AG09309 (cell line): ENCODE measurements at regions not wholly inside any gene's neighbourhood (a gene's known extent, or its start where the extent isn't known, plus 50 kb on each side); places are given as distances from the start of the nearest gene placed in this dataset.

Source experiments
- DNase-seq: peaks from one replicate; pipeline ENCODE4 v3.0.0-alpha.2; 2010; ENCODE audit warnings: low read depth
- H3K4me3 ChIP-seq: 2 replicates; pipeline ENCODE4 v1.5.1; 2011; ENCODE audit warnings: mild to moderate bottlenecking, low read depth, low read length, moderate library complexity; ENCODE audit not compliant: control insufficient read depth
- TF ChIP-seq, protein P1 (sequence below): IDR thresholded peaks from 2 replicates; pipeline ENCODE4 v1.5.1; 2011; ENCODE audit warnings: mild to moderate bottlenecking, low read depth, low read length, inconsistent platforms; ENCODE audit not compliant: insufficient read depth, control insufficient read depth; ENCODE audit errors: missing control alignments

DNA sequence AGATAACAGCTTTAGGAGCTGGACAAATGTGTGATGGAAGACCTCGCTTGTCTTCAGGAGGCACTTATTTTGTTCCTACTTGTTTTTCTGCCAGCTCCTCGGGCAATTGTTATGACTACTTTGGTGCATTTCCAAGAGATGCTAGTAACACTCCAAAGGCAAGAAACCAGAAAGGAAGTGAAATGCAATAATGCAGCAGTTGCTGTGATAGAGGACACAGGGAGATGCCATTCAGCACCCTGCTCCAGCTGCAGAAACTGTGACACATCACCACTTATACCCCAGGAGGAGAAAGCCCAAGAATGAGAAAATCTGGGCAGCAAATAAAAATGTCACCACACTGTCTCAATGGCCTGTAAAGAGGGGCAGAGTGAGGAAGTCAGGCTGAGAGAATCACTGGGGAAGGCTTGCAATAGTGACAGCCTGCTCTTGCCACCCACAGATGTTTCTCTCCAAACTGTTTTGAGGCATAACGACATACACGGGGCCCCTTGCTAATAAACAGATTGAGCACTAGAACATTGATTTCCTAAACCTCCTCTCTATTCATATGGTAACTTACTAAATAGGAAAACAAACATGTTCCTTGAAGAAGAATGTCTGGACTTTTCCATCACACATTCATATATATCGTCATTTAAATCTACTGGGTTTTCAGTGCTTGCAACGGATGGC lies 195.5 kb upstream of the PRNP start:
- DNase-seq = no peak
- TF ChIP-seq, protein P1, sequence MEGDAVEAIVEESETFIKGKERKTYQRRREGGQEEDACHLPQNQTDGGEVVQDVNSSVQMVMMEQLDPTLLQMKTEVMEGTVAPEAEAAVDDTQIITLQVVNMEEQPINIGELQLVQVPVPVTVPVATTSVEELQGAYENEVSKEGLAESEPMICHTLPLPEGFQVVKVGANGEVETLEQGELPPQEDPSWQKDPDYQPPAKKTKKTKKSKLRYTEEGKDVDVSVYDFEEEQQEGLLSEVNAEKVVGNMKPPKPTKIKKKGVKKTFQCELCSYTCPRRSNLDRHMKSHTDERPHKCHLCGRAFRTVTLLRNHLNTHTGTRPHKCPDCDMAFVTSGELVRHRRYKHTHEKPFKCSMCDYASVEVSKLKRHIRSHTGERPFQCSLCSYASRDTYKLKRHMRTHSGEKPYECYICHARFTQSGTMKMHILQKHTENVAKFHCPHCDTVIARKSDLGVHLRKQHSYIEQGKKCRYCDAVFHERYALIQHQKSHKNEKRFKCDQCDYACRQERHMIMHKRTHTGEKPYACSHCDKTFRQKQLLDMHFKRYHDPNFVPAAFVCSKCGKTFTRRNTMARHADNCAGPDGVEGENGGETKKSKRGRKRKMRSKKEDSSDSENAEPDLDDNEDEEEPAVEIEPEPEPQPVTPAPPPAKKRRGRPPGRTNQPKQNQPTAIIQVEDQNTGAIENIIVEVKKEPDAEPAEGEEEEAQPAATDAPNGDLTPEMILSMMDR = no peak
- no peak overlapping the region for H3K4me3 ChIP-seq

DNA sequence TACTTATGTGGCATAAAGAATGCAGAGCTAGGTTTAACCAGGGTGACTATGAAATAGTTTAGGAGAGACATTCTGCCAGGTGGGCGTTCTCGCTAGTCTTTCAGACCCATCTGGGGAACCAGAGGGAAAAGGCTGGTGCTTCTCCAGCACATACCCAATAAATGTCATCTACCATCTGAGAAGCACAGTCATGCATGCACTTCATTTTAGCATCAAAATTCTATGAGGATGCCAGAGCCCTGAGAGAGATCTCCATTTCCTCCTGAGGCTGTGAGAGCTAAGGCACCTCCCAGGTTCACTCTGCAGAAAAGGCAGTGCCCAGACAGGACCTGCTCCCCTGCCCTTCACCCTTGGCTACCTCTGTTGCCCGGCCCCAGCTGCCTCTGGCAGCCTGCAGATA lies 196.2 kb upstream of the PRNP start:
- DNase-seq = no peak
- TF ChIP-seq, protein P1 = no peak
- H3K4me3 ChIP-seq = no peak overlapping the region

DNA sequence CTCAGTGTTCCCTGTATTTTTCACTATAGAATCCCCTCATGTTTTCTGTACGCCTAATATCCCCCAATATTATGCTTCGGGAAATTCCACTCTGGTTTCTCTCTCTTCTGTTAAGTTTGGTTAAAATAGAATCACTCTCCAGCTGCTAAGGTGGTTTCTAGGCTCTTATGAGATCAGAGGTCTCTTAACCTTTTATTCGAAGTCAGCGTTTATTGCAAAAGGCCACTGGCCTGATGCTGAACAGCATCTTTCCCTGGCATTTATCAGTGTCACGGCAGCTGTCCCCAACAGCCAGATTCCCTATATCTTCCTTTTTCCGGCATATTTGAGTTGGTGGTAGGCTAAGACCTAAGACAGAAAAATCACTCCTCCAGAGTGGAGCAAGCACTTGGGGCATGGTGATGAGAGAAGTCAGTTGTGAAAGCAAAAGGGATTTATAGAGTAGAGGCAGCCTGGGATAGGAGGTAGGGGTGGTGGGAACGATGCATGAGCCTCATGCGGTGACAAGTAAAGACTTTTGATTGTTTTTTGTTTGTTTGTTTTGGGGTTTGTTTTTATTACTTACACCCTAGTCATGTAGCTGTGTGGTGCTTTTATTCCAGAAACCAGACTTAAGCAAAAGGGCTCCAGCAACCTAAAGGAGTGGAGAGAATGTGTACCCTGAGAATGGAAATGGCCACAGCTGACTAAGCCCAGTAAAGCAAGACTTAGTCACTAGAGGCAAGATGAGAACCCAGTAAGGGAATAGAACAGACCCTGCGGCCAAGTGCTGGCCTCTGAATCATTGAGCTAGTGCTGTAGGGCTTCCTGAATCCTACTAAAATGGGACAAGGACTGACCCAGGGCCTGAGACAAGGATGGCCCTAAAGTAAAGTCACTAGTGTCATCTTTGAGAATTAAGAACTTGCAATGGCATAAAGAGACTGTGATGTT lies 197.6 kb upstream of the PRNP start:
- DNase-seq = peak; percentile 63
- TF ChIP-seq, protein P1 = no peak
- no peak overlapping the region for H3K4me3 ChIP-seq

DNA sequence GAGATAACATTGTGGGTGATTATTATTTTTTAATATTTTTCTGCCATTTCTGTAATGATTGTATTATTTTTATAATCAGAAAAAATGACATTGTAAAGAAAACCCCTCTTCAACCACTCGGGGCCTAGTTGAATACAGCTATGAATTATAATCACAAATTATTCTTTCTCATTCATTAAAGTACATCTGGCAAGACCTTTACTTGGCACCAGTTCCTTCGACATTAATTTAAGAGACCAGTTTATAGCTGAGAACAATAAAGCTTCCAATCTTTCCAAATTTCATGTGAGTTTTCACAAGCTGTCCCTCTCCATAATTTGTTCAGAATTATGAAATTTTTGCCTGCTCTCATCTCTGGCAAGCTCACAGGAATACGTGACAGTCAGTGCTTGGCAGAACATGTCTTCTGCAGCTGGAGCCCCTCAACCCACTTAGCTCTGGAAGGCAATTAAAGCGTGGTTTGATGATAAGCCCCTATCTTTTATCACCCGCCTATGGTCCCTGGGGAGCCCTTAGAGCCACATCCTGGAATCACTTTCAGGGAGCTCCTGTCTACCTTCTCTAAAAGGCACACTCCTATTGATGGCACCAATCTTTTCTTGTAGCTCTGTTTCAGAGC lies 201.8 kb upstream of the PRNP start:
- no peak overlapping the region for H3K4me3 ChIP-seq
- DNase-seq = no peak
- TF ChIP-seq, protein P1 = no peak

DNA sequence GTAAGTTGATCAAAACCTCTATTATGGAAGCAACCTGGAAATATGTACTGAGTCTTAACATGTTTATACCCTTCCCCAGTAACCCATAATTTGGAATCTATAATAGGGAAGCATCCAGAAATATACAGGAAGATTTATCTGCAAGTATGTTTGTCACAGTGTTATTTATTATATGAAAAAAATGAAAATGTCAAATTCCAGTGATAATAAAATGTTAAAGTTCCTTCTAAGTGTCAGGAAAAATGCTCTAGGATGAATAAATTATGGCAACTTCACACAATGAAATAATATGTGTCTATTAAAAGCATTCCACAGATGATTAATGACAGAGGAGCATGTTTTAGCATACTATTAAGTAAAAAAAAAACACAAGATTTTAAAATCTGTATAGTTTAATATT lies 202.3 kb upstream of the PRNP start:
- TF ChIP-seq, protein P1 = no peak
- DNase-seq = no peak
- H3K4me3 ChIP-seq = no peak overlapping the region

DNA sequence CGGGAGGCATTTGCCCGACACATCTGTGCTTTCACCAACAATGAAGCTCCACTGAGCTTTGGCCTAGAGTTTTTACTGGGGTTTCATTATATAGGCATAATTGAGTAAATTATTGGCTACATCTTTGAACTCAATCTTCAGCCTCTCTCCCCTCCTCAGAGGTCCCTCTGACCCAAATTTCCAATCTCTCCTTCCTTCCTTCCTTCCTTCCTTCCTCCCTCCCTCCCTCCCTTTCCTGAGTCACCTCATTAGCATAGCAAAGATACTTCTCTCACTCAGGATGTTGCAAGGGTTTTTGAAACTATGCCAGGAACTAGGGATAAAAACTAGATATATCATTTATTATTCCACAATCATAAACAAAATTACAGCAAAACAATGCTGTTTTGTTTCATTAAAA lies 202.8 kb upstream of the PRNP start:
- H3K4me3 ChIP-seq = no peak overlapping the region
- no peak for DNase-seq
- TF ChIP-seq, protein P1 = no peak
